ENCODE measurements at regions not wholly inside any gene's neighbourhood (a gene's known extent, or its start where the extent isn't known, plus 50 kb on each side); places are given as distances from the start of the nearest gene placed in this dataset.
A peak's percentile ranks its signal among the peaks of the same experiment; 100 is the strongest.

DNA sequence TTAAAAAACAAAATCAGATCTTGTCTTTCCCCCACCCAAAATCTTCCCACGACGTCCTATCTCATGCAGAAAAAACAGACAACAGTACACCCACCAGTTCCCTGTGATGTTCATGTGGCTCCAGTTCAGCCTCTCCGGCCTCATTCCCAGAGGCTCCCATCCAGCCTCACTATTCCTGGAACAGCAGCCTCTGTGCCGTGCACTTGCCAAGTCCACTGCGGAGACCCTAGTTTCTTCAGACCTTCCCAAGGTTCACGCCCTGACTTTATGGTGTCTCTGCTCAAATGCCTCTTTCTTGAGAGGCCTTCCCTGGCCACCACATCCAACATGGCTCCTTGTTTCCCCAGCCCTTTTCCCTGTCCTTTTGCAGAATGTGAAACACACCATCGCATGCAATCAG, 106.3 kb upstream of the BACE2 start:
- Mint-ChIP-seq H3K9me3 (peaks cover 26% of the 10 kb centered on the region), H3K27ac (no peak overlapping the region), H3K36me3 (ENCODE audit: low read depth) (peaks cover 8% of the 10 kb centered on the region), H3K27me3 (ENCODE audit: low read depth, poor library complexity) (peaks cover 9% of the 10 kb centered on the region), H3K4me3 (no peak overlapping the region), H3K4me1 (peaks cover 4% of the 10 kb centered on the region)
- DNase-seq, result no peak
- no peak for TF ChIP-seq CTCF (IDR thresholded peaks at IDR 0.05)

GRCh38 chr21:41064334-41064791, 103.6 kb upstream of the BACE2 start:
- H3K9me3 Mint-ChIP-seq, result peaks cover 20% of the 10 kb centered on the region
- peaks cover 15% of the 10 kb centered on the region for H3K4me1 Mint-ChIP-seq
- no peak for TF ChIP-seq CTCF (IDR thresholded peaks at IDR 0.05)
- peaks cover 29% of the 10 kb centered on the region for H3K27me3 Mint-ChIP-seq (ENCODE audit: low read depth, poor library complexity)
- no peak for DNase-seq
- H3K4me3 Mint-ChIP-seq, result no peak overlapping the region
- H3K36me3 Mint-ChIP-seq (ENCODE audit: low read depth), result peaks cover 8% of the 10 kb centered on the region
- no peak overlapping the region for H3K27ac Mint-ChIP-seq

- Mint-ChIP-seq H3K27ac (no peak overlapping the region), H3K9me3 (peaks cover 14% of the 10 kb centered on the region), H3K36me3 (ENCODE audit: low read depth) (peaks cover 8% of the 10 kb centered on the region), H3K4me1 (peaks cover 13% of the 10 kb centered on the region), H3K27me3 (ENCODE audit: low read depth, poor library complexity) (peaks cover 32% of the 10 kb centered on the region), H3K4me3 (no peak overlapping the region)
- TF ChIP-seq CTCF (IDR thresholded peaks at IDR 0.05), result no peak
- no peak for DNase-seq
Observed at GRCh38 chr21:41064951-41065350, 103.0 kb upstream of the BACE2 start.

- Mint-ChIP-seq H3K9me3 (peaks cover 8% of the 10 kb centered on the region), H3K27me3 (ENCODE audit: low read depth, poor library complexity) (peaks cover 30% of the 10 kb centered on the region), H3K4me3 (no peak overlapping the region), H3K27ac (no peak overlapping the region), H3K36me3 (ENCODE audit: low read depth) (peaks cover 4% of the 10 kb centered on the region), H3K4me1 (peaks cover 11% of the 10 kb centered on the region)
- TF ChIP-seq CTCF (IDR thresholded peaks at IDR 0.05), result no peak
- DNase-seq, result no peak
Observed at GRCh38 chr21:41065539-41065938, 102.4 kb upstream of the BACE2 start.

DNA sequence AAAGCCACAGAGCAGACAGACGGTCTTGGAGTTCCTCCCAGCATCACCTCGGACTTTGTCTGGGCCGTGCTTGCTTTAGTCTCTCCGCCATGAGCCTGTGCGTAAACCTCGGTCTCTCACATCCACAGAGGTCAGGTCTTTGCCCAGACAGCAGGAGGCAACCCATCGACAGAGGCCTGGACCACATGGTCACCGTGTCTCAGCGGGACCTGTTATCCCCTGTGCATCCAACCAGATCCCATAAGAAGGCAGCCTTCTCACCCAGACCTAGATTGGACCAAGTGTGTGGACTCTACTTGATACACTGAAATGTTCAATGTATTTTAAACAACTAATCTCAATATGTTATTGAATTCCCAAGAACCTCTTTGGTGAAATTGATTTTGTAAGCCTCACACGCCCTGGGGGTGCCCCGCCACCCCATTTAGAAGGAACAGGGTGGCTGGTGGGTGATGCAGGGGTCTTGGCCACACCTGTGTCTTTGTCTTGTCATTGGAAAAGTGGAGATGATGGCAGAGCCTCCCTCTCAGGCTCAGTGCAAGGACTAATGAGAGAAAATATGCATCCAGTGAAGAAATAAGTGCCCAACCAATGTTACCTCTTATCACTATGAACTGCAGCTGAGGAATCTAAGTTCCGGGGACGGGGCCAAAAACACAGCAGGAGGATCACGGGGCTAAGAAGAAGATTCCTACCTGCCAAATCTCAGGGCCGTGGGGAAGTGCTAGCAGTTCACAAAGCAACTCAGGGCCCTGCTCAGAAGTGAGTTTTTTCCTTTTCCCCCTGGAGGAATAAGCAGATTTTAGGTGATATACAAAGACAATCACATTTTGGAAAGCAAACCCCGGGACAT, 101.6 kb upstream of the BACE2 start:
- no peaks in the 10 kb centered on the region for H3K36me3 Mint-ChIP-seq (ENCODE audit: low read depth)
- peaks cover under 1% of the 10 kb centered on the region for H3K9me3 Mint-ChIP-seq
- peaks cover 11% of the 10 kb centered on the region for H3K4me1 Mint-ChIP-seq
- H3K4me3 Mint-ChIP-seq, result no peak overlapping the region
- H3K27ac Mint-ChIP-seq, result no peak overlapping the region
- peaks cover 26% of the 10 kb centered on the region for H3K27me3 Mint-ChIP-seq (ENCODE audit: low read depth, poor library complexity)
- no peak for DNase-seq
- TF ChIP-seq CTCF (IDR thresholded peaks at IDR 0.05), result no peak

DNA sequence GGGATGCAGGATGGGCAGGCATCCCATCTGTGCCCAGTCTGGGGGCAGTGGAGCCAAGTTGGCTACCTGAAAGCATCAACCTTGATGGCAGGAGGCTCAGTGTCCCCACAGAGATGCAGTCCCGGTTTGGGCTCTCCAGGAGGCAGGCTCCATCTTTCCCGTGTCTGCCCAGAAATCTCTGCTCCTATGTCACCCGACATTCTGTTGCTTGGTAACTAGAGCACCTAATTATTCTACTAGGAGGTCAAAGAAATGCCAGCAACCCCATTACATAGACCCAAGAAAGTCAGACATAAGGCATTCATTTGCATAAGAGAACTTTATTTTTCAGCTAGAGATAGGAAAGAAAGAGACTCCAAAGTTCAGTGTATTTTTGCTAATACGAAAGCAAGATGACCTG, 100.3 kb upstream of the BACE2 start:
- peak overlapping the region; percentile 22 for H3K4me3 Mint-ChIP-seq
- no peaks in the 10 kb centered on the region for H3K9me3 Mint-ChIP-seq
- H3K27ac Mint-ChIP-seq, result no peak overlapping the region
- DNase-seq, result no peak
- peaks cover 26% of the 10 kb centered on the region for H3K27me3 Mint-ChIP-seq (ENCODE audit: low read depth, poor library complexity)
- no peaks in the 10 kb centered on the region for H3K36me3 Mint-ChIP-seq (ENCODE audit: low read depth)
- H3K4me1 Mint-ChIP-seq, result peaks cover 11% of the 10 kb centered on the region
- TF ChIP-seq CTCF (IDR thresholded peaks at IDR 0.05), result no peak

All from nephron progenitor cell (in vitro differentiated cells).